ENCODE measurements at regions not wholly inside any gene's neighbourhood (a gene's known extent, or its start where the extent isn't known, plus 50 kb on each side); places are given as distances from the start of the nearest gene placed in this dataset.

DNA sequence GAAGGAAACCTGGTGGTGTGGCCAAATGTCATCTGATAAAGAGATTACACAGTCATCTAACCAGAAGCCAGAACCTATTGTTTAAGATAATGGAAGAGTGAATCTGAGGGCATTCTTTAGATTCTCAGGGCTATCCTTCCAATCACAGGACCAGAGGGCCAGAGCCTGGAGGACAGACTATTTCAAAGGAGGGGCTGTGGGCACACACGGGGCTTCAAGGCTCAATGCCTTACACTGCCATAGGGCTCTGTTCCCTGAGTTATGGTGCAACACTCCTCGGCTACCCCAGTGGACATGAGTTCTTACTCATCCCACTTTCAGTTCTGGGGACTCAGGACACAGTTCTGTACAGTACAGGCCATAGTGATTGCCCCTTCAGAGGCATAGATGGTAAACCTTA lies 343.9 kb upstream of the ALCAM start:
- ChIA-PET POLR2A (ENCODE audit: partially characterized antibody) (no interaction called here), CTCF (ENCODE audit: partially characterized antibody) (no interaction called here)
- Histone ChIP-seq H3K4me3 (ENCODE audit: low read length in 2 of 2) (no peak overlapping the region), H3K36me3 (ENCODE audit: insufficient read depth, low read length) (no peaks in the 10 kb centered on the region), H3K9me3 (ENCODE audit: control insufficient read depth in 1 of 2, low read length in 2 of 2) (no peaks in the 10 kb centered on the region), H3K27me3 (ENCODE audit: insufficient read depth, low read length) (no peaks in the 10 kb centered on the region), H3K27ac (ENCODE audit: low read depth, low read length) (no peak overlapping the region), H3K4me1 (ENCODE audit: insufficient read depth, low read length) (no peaks in the 10 kb centered on the region)
- no peaks in the 10 kb centered on the region for H3K36me3 Mint-ChIP-seq
- H3K27ac Mint-ChIP-seq, result no peak overlapping the region
- H3K4me3 Mint-ChIP-seq, result no peak overlapping the region
- no peaks in the 10 kb centered on the region for H3K4me1 Mint-ChIP-seq
- no peaks in the 10 kb centered on the region for H3K27me3 Mint-ChIP-seq
- no peak for DNase-seq
- H3K9me3 Mint-ChIP-seq, result no peaks in the 10 kb centered on the region
- intact Hi-C loops (cut with micrococcal nuclease), result no loop called here

DNA sequence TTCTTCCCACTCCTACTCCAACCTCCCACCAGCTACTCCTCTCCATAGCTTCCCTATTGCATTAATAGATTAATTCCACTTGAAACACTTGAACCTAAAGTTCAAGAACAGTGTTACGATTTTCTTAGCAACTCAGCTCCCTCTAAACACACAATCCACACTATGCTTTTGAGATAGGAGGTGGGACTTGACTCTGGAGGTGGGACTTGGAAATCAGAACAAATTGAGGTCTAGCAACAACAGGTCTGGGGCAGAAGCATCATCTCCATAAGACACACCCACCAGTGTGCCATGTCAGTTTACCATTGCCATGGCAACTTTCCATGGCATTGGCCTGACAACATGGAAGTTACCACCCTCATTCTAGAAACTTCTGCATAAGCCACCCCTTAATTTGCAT lies 336.5 kb upstream of the ALCAM start:
- Mint-ChIP-seq H3K4me3 (no peak overlapping the region), H3K36me3 (no peaks in the 10 kb centered on the region), H3K27ac (no peak overlapping the region), H3K4me1 (no peaks in the 10 kb centered on the region), H3K27me3 (no peaks in the 10 kb centered on the region), H3K9me3 (no peaks in the 10 kb centered on the region)
- intact Hi-C loops (cut with micrococcal nuclease), result no loop called here
- Histone ChIP-seq H3K36me3 (ENCODE audit: insufficient read depth, low read length) (no peaks in the 10 kb centered on the region), H3K4me3 (ENCODE audit: low read length in 2 of 2) (no peak overlapping the region), H3K4me1 (ENCODE audit: insufficient read depth, low read length) (no peaks in the 10 kb centered on the region), H3K27me3 (ENCODE audit: insufficient read depth, low read length) (no peaks in the 10 kb centered on the region), H3K27ac (ENCODE audit: low read depth, low read length) (no peak overlapping the region), H3K9me3 (ENCODE audit: control insufficient read depth in 1 of 2, low read length in 2 of 2) (no peaks in the 10 kb centered on the region)
- ChIA-PET CTCF (ENCODE audit: partially characterized antibody) (no interaction called here), POLR2A (ENCODE audit: partially characterized antibody) (no interaction called here)
- no peak for DNase-seq

DNA sequence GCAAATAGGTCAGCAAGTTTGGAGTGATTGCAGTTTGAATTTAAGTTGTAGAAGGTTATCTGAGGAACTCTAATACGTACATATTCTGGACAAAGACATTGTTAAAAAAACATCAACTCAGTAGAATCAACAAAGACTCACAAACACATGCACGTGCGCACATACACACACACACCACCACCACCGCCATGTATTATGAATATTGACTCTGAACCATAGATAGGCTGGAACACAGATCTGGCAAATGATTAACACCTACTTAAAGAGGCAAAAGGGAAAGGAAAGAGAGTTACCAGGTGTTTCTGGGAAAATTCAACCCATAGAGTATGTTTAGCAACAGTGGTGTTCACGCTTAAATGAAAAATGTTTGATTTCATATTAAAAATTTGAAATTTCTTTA lies 334.2 kb upstream of the ALCAM start:
- peak overlapping the region in 1 of 7 donors; percentile 77 for H3K27ac Mint-ChIP-seq
- POLR2A ChIA-PET (ENCODE audit: partially characterized antibody), result no interaction called here
- H3K9me3 ChIP-seq (ENCODE audit: control insufficient read depth in 1 of 2, low read length in 2 of 2), result no peaks in the 10 kb centered on the region
- CTCF ChIA-PET (ENCODE audit: partially characterized antibody), result no interaction called here
- no peak for DNase-seq
- no peaks in the 10 kb centered on the region for H3K27me3 Mint-ChIP-seq
- H3K27ac ChIP-seq (ENCODE audit: low read depth, low read length), result no peak overlapping the region
- H3K4me3 Mint-ChIP-seq, result no peak overlapping the region
- no peaks in the 10 kb centered on the region for H3K9me3 Mint-ChIP-seq
- no peaks in the 10 kb centered on the region for H3K4me1 ChIP-seq (ENCODE audit: insufficient read depth, low read length)
- no peak overlapping the region for H3K4me3 ChIP-seq (ENCODE audit: low read length in 2 of 2)
- intact Hi-C loops (cut with micrococcal nuclease), result no loop called here
- H3K4me1 Mint-ChIP-seq, result no peaks in the 10 kb centered on the region
- H3K36me3 Mint-ChIP-seq, result no peaks in the 10 kb centered on the region
- H3K36me3 ChIP-seq (ENCODE audit: insufficient read depth, low read length), result no peaks in the 10 kb centered on the region
- H3K27me3 ChIP-seq (ENCODE audit: insufficient read depth, low read length), result no peaks in the 10 kb centered on the region

DNA sequence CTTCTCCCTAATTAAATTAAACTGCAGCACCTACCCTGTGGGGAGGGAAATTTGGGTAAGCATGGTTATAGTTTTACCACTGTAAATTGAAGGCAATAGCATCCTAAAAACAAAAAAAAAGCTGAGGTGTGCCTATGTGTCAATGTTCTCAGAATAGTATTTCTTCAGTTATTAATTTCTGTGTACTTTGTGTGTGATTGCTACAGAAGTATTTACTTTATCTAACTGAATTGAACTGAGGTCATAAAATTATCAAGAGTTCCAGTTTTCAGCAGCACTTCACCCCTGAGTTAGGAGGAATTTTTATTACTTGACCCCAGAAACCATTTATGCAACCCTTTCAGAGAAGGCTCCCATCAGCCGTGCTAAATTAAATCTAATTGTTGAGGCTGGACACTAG lies 333.6 kb upstream of the ALCAM start:
- no peak for DNase-seq
- Mint-ChIP-seq H3K36me3 (no peaks in the 10 kb centered on the region), H3K27me3 (no peaks in the 10 kb centered on the region), H3K4me1 (no peaks in the 10 kb centered on the region), H3K4me3 (no peak overlapping the region), H3K9me3 (no peaks in the 10 kb centered on the region), H3K27ac (no peak overlapping the region)
- Histone ChIP-seq H3K36me3 (ENCODE audit: insufficient read depth, low read length) (no peaks in the 10 kb centered on the region), H3K4me3 (ENCODE audit: low read length in 2 of 2) (no peak overlapping the region), H3K27me3 (ENCODE audit: insufficient read depth, low read length) (no peaks in the 10 kb centered on the region), H3K27ac (ENCODE audit: low read depth, low read length) (no peak overlapping the region), H3K9me3 (ENCODE audit: control insufficient read depth in 1 of 2, low read length in 2 of 2) (no peaks in the 10 kb centered on the region), H3K4me1 (ENCODE audit: insufficient read depth, low read length) (no peaks in the 10 kb centered on the region)
- ChIA-PET CTCF (ENCODE audit: partially characterized antibody) (no interaction called here), POLR2A (ENCODE audit: partially characterized antibody) (no interaction called here)
- intact Hi-C loops (cut with micrococcal nuclease), result no loop called here

DNA sequence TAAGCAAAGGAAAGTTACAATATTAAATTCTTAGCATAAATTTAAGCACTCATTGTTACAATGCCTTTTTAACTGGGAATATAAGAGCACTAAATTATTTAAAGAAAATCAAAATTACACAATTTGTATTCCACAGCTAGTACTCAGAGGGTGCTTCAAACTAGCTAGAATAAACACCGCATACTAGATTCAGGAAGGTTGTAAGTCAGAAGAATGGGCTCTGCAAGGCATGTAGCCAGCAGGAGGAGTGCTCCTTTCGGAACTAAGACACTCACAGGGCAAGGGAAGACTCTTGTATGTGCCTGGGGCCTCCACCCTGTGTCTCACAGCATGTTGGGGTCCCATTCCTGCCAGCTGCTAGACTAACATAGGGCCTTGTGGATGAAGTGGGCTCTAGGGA lies 327.7 kb upstream of the ALCAM start:
- Histone ChIP-seq H3K27ac (ENCODE audit: low read depth, low read length) (no peak overlapping the region), H3K9me3 (ENCODE audit: control insufficient read depth in 1 of 2, low read length in 2 of 2) (no peaks in the 10 kb centered on the region), H3K36me3 (ENCODE audit: insufficient read depth, low read length) (no peaks in the 10 kb centered on the region), H3K4me1 (ENCODE audit: insufficient read depth, low read length) (no peaks in the 10 kb centered on the region), H3K4me3 (ENCODE audit: low read length in 2 of 2) (no peak overlapping the region), H3K27me3 (ENCODE audit: insufficient read depth, low read length) (no peaks in the 10 kb centered on the region)
- no peak for DNase-seq
- H3K27ac Mint-ChIP-seq, result no peak overlapping the region
- CTCF ChIA-PET (ENCODE audit: partially characterized antibody), result no interaction called here
- H3K27me3 Mint-ChIP-seq, result no peaks in the 10 kb centered on the region
- no peaks in the 10 kb centered on the region for H3K9me3 Mint-ChIP-seq
- POLR2A ChIA-PET (ENCODE audit: partially characterized antibody), result no interaction called here
- no peak overlapping the region for H3K4me3 Mint-ChIP-seq
- no peaks in the 10 kb centered on the region for H3K36me3 Mint-ChIP-seq
- intact Hi-C loops (cut with micrococcal nuclease), result no loop called here
- no peaks in the 10 kb centered on the region for H3K4me1 Mint-ChIP-seq

DNA sequence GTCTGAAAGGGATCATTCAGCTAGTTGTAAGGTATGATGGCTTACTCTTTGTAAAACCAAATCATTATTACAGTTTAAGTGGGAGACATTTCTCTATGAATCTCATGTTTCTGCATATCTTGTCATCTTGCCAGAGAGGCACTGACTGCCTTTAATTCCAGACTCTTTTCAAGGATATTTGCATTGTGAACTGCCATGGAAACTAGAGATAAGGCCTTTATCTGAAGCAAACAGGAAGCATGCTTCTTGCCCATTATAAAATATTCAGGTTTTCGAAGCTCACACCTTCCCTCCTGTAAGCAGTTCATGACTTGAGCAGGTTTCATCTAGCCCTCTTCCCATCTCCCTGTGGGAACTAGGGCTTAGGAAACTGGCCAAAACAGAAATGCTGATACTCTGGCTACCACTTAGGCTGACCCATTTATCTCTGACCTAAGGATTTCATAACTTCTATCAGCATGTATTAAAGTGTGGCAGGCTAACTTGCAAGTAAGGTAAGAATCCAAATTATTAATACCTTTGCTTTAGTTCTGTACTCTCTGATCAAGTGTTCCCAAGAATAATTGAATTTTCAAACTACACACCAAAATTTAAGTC lies 326.6 kb upstream of the ALCAM start:
- H3K27me3 ChIP-seq (ENCODE audit: insufficient read depth, low read length), result no peaks in the 10 kb centered on the region
- Mint-ChIP-seq H3K27me3 (no peaks in the 10 kb centered on the region), H3K27ac (no peak overlapping the region), H3K36me3 (no peaks in the 10 kb centered on the region), H3K4me3 (no peak overlapping the region), H3K4me1 (no peaks in the 10 kb centered on the region), H3K9me3 (no peaks in the 10 kb centered on the region)
- intact Hi-C loops (cut with micrococcal nuclease), result no loop called here
- ChIA-PET POLR2A (ENCODE audit: partially characterized antibody) (no interaction called here), CTCF (ENCODE audit: partially characterized antibody) (no interaction called here)
- no peak for DNase-seq
- no peaks in the 10 kb centered on the region for H3K36me3 ChIP-seq (ENCODE audit: insufficient read depth, low read length)
- no peak overlapping the region for H3K4me3 ChIP-seq (ENCODE audit: low read length in 2 of 2)
- H3K4me1 ChIP-seq (ENCODE audit: insufficient read depth, low read length), result no peaks in the 10 kb centered on the region
- H3K9me3 ChIP-seq (ENCODE audit: control insufficient read depth in 1 of 2, low read length in 2 of 2), result no peaks in the 10 kb centered on the region
- H3K27ac ChIP-seq (ENCODE audit: low read depth, low read length), result no peak overlapping the region

DNA sequence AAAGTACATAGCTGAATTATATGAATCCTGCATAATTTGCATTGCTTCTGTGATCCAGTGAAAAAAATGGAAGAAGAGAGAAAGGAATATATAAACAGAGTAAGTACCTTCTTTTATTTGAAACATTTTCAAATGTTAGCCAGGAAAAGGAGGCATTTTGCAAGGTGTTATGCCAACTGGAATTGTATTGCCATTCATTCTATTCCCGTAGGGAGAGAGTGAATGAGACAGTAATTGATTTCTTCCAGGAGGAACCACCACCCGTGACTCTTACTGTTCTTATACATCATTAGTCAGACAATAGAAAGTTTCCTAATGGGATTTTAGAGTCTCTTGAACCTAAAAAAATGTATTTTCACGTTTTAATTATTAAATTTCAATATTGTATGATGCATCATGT lies 324.1 kb upstream of the ALCAM start:
- DNase-seq, result no peak
- H3K27me3 ChIP-seq (ENCODE audit: insufficient read depth, low read length), result no peaks in the 10 kb centered on the region
- no peak overlapping the region for H3K27ac ChIP-seq (ENCODE audit: low read depth, low read length)
- Mint-ChIP-seq H3K27me3 (no peaks in the 10 kb centered on the region), H3K36me3 (no peaks in the 10 kb centered on the region), H3K4me3 (no peak overlapping the region), H3K9me3 (no peaks in the 10 kb centered on the region), H3K4me1 (no peaks in the 10 kb centered on the region), H3K27ac (no peak overlapping the region)
- no peak overlapping the region for H3K4me3 ChIP-seq (ENCODE audit: low read length in 2 of 2)
- POLR2A ChIA-PET (ENCODE audit: partially characterized antibody), result no interaction called here
- H3K36me3 ChIP-seq (ENCODE audit: insufficient read depth, low read length), result no peaks in the 10 kb centered on the region
- CTCF ChIA-PET (ENCODE audit: partially characterized antibody), result no interaction called here
- no peaks in the 10 kb centered on the region for H3K4me1 ChIP-seq (ENCODE audit: insufficient read depth, low read length)
- intact Hi-C loops (cut with micrococcal nuclease), result no loop called here
- no peaks in the 10 kb centered on the region for H3K9me3 ChIP-seq (ENCODE audit: control insufficient read depth in 1 of 2, low read length in 2 of 2)

DNA sequence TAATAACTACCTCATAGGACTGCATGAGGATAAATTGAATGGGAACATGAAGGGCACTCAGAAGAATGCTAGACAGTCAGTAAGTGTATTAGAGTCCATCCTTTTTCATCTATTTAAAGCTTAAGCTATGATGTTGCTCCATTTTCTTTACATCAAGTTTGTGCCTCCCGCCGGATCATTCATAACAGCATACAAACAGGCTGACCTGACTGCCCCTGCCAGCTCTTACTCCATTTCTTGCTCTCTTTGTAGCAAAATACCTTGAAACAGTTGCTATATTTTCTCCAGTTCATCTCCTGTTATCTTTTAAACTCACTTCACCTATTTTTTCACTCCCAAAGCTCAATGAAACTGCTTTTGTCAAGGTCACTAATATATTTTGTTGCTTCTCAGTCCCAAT lies 315.6 kb upstream of the ALCAM start:
- Mint-ChIP-seq H3K27me3 (no peaks in the 10 kb centered on the region), H3K9me3 (peaks cover 0 to 4% (median 0%) of the 10 kb centered on the region in 8 donors), H3K27ac (no peak overlapping the region), H3K36me3 (no peaks in the 10 kb centered on the region), H3K4me1 (no peaks in the 10 kb centered on the region), H3K4me3 (no peak overlapping the region)
- H3K36me3 ChIP-seq (ENCODE audit: insufficient read depth, low read length), result no peaks in the 10 kb centered on the region
- no peak overlapping the region for H3K27ac ChIP-seq (ENCODE audit: low read depth, low read length)
- POLR2A ChIA-PET (ENCODE audit: partially characterized antibody), result interaction anchor here (0.6 kb wide), 1 partner anchor 31 kb away, joined by 3 read pairs; no protein-coding TSS in a partner anchor
- no peaks in the 10 kb centered on the region for H3K9me3 ChIP-seq (ENCODE audit: control insufficient read depth in 1 of 2, low read length in 2 of 2)
- no peaks in the 10 kb centered on the region for H3K27me3 ChIP-seq (ENCODE audit: insufficient read depth, low read length)
- no peak for DNase-seq
- intact Hi-C loops (cut with micrococcal nuclease), result no loop called here
- H3K4me3 ChIP-seq (ENCODE audit: low read length in 2 of 2), result no peak overlapping the region
- H3K4me1 ChIP-seq (ENCODE audit: insufficient read depth, low read length), result no peaks in the 10 kb centered on the region
- CTCF ChIA-PET (ENCODE audit: partially characterized antibody), result no interaction called here
